ENCODE measurements at regions not wholly inside any gene's neighbourhood (a gene's known extent, or its start where the extent isn't known, plus 50 kb on each side); places are given as distances from the start of the nearest gene placed in this dataset.
"Not testable (repeated sequence)": the region's sequence is repeated elsewhere in the genome, so short reads cannot be mapped to it uniquely, and the experiment has no call there.

GRCh38 chr11:116360221-116360941 lies 412.4 kb downstream of the BUD13 start:
- no peak for DNase-seq

- DNase-seq: no peak
Observed at GRCh38 chr11:116357784-116358544, 414.8 kb downstream of the BUD13 start.

GRCh38 chr11:116356451-116356850 lies 416.3 kb downstream of the BUD13 start:
- DNase-seq: no peak

GRCh38 chr11:116355104-116355503 lies 417.7 kb downstream of the BUD13 start:
- no peak for DNase-seq

- DNase-seq: no peak
Observed at GRCh38 chr11:116353589-116353988, 419.2 kb downstream of the BUD13 start.

GRCh38 chr11:116352881-116353280 lies 419.9 kb downstream of the BUD13 start:
- no peak for DNase-seq

GRCh38 chr11:116348226-116348625 lies 424.6 kb downstream of the BUD13 start:
- DNase-seq: peak in 1 of 2 donors; percentile 19

- DNase-seq: no peak
Observed at GRCh38 chr11:116345575-116345974, 427.2 kb downstream of the BUD13 start.

GRCh38 chr11:116344601-116345000 lies 428.2 kb downstream of the BUD13 start:
- no peak for DNase-seq

- no peak for DNase-seq
Observed at GRCh38 chr11:116343270-116343669, 429.5 kb downstream of the BUD13 start.

GRCh38 chr11:116342148-116342547 lies 430.6 kb downstream of the BUD13 start:
- DNase-seq: no peak

GRCh38 chr11:116339306-116340098 lies 433.3 kb downstream of the BUD13 start:
- no peak for DNase-seq

GRCh38 chr11:116338500-116338899 lies 434.3 kb downstream of the BUD13 start:
- DNase-seq: not testable (repeated sequence)

GRCh38 chr11:116336540-116336939 lies 436.2 kb downstream of the BUD13 start:
- no peak for DNase-seq

- no peak for DNase-seq
Observed at GRCh38 chr11:116335891-116336290, 436.9 kb downstream of the BUD13 start.

GRCh38 chr11:116335078-116335477 lies 437.7 kb downstream of the BUD13 start:
- DNase-seq: no peak

- no peak for DNase-seq
Observed at GRCh38 chr11:116334596-116334995, 438.2 kb downstream of the BUD13 start.

- DNase-seq: no peak
Observed at GRCh38 chr11:116333001-116333535, 439.7 kb downstream of the BUD13 start.

GRCh38 chr11:116332391-116332790 lies 440.4 kb downstream of the BUD13 start:
- DNase-seq: no peak

- no peak for DNase-seq
Observed at GRCh38 chr11:116331381-116331780, 441.4 kb downstream of the BUD13 start.

- no peak for DNase-seq
Observed at GRCh38 chr11:116330439-116331185, 442.2 kb downstream of the BUD13 start.

GRCh38 chr11:116329354-116330090 lies 443.3 kb downstream of the BUD13 start:
- DNase-seq: no peak

Measured in CD4-positive, alpha-beta T cell treated with Interferon alpha-2 for 1 hour (primary cell).